ENCODE measurements at regions not wholly inside any gene's neighbourhood (a gene's known extent, or its start where the extent isn't known, plus 50 kb on each side); places are given as distances from the start of the nearest gene placed in this dataset.

DNA sequence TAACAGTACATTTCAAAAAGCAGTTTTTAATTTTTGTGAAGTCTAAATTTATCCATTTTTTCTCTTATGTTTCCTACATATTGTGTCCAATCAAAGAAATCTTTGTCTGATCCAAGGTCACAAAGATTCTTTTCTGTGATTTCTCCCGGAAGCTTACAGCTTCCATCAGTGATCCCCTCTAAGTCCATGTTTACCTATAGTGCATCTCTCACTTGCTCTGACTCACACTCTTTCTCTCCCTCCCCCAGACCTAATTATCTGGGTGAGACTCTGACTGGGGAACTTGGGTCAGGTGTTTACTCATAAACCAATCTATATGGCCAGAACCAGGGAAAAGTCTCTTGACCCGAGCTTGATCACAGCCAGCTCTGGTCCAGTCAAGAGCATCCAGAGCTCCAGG, 224.4 kb downstream of the SPTSSA start:
- intact Hi-C loops (cut with DNase I, micrococcal nuclease): no loop called here
- ATAC-seq (no peak), DNase-seq (no peak)
- ChIA-PET CTCF (interaction anchor here (0.8 to 2.0 kb wide), 2 partner anchors 9 to 64 kb away, joined by 3 to 8 read pairs; no protein-coding TSS in a partner anchor), POLR2A (no interaction called here)
- H3K4me1 Mint-ChIP-seq: no peaks in the 10 kb centered on the region
- no peak overlapping the region for H3K27ac Mint-ChIP-seq
- no peaks in the 10 kb centered on the region for H3K9me3 Mint-ChIP-seq (ENCODE audit: low read depth)
- no peak overlapping the region for H3K4me3 Mint-ChIP-seq
- peaks cover 12% of the 10 kb centered on the region for H3K27me3 Mint-ChIP-seq
- H3K36me3 Mint-ChIP-seq (ENCODE audit: low read depth): no peaks in the 10 kb centered on the region

DNA sequence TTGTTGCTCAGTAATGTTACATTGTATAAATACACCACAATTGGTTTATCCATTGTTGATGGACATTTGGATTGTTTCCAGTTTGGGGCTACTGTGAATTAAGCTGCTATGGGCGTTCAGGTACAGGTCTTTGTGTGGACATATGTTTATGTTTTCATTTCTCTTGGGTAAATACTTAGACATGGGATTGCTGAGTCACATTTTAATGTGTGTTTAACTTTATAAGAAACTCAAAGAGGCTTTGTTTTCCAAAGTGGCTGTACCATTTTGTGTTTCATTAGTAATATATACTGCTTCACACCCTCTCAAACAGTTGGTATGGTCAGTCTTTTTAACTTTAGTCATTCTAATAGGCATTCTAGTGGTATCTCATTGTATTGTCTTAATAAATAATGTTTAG, 225.0 kb downstream of the SPTSSA start:
- no peaks in the 10 kb centered on the region for H3K4me1 Mint-ChIP-seq
- H3K4me3 Mint-ChIP-seq: no peak overlapping the region
- no peaks in the 10 kb centered on the region for H3K9me3 Mint-ChIP-seq (ENCODE audit: low read depth)
- intact Hi-C loops (cut with DNase I, micrococcal nuclease): no loop called here
- no peaks in the 10 kb centered on the region for H3K36me3 Mint-ChIP-seq (ENCODE audit: low read depth)
- H3K27me3 Mint-ChIP-seq: peaks cover 9% of the 10 kb centered on the region
- ChIA-PET CTCF (interaction anchor here (0.8 to 2.0 kb wide), 2 partner anchors 9 to 65 kb away, joined by 3 to 8 read pairs; no protein-coding TSS in a partner anchor), POLR2A (no interaction called here)
- DNase-seq: no peak
- H3K27ac Mint-ChIP-seq: no peak overlapping the region
- no peak for ATAC-seq

DNA sequence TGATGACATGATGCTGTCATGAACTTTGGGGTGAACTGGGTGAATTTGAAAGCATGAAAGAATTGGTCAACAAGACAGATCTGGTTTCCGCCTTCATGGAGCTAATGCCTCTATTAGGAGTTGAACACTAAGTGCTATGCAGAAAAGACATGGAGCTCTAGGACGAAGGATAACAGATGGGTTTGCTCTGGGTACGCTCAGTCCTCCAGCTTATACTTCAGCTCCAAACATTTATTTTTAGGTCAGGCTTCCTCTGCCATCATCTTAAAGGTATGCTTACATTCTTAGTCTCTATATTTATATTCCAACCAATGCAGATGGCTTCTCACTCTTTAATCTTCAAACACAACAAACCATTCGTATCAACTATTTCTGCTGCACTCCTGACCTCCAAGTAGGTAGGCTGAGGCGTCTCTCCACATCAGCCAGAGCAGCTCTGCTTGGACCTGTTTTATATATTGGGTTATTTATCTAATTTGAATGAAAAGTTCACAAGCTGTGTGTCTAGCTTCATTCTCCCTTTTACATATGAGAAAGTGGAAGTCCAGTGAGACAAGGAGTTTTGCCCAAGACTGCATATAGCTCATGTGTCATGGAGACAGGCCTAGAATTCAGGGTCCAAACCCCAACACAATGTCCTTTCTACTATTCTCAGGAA, 226.3 kb downstream of the SPTSSA start:
- H3K4me1 Mint-ChIP-seq: no peaks in the 10 kb centered on the region
- ATAC-seq (no peak), DNase-seq (no peak)
- CTCF ChIA-PET: interaction anchor here (1.0 kb wide), 1 partner anchor 395 kb away, joined by 3 read pairs; no protein-coding TSS in a partner anchor
- H3K27ac Mint-ChIP-seq: no peak overlapping the region
- intact Hi-C loops (cut with DNase I, micrococcal nuclease): no loop called here
- peaks cover 5% of the 10 kb centered on the region for H3K27me3 Mint-ChIP-seq
- no peaks in the 10 kb centered on the region for H3K9me3 Mint-ChIP-seq (ENCODE audit: low read depth)
- no peak overlapping the region for H3K4me3 Mint-ChIP-seq
- no peaks in the 10 kb centered on the region for H3K36me3 Mint-ChIP-seq (ENCODE audit: low read depth)
- POLR2A ChIA-PET: no interaction called here

DNA sequence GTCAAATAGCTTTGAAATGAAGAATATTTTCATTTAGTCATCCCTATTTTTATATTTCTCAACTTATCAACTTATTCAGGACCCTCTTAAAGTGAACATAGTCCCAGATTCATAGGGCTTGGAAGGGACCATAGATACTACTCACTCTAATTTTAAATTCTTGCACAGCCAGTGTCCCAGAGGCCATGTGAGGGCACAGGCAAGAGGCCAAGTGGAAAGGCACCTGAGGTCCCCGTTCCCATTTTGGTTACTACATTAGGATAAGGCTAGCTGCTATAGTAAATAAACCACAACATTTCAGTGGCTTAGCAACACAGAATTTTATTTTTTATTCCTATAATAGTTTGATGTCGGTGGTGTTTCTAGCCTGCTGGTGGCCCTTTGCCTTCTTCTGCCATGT, 227.8 kb downstream of the SPTSSA start:
- DNase-seq: no peak
- H3K27ac Mint-ChIP-seq: no peak overlapping the region
- H3K4me3 Mint-ChIP-seq: no peak overlapping the region
- peaks cover 2% of the 10 kb centered on the region for H3K27me3 Mint-ChIP-seq
- POLR2A ChIA-PET: no interaction called here
- CTCF ChIA-PET: no interaction called here
- intact Hi-C loops (cut with DNase I, micrococcal nuclease): no loop called here
- no peak for ATAC-seq
- H3K9me3 Mint-ChIP-seq (ENCODE audit: low read depth): no peaks in the 10 kb centered on the region
- no peaks in the 10 kb centered on the region for H3K36me3 Mint-ChIP-seq (ENCODE audit: low read depth)
- no peaks in the 10 kb centered on the region for H3K4me1 Mint-ChIP-seq

DNA sequence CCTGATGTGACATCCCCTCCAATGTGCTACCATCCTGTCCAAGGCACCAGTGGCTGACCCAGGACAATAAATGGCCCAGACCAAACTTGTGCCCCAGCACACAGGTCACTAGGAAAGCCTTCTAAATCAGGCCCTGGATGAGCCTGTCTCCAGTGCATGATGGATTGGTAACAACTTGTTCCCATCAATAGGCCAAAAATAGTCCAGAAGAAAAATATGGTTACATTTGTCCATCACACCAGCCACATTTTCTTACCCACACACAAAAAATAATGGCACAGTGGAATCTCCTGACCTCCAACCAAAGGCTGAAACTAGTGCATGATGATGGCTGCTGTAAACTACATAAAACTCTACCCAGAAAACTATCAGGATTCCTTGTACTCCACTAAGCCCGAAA, 228.4 kb downstream of the SPTSSA start:
- POLR2A ChIA-PET: no interaction called here
- Mint-ChIP-seq H3K27ac (no peak overlapping the region), H3K36me3 (ENCODE audit: low read depth) (no peaks in the 10 kb centered on the region), H3K27me3 (peaks cover 2% of the 10 kb centered on the region), H3K9me3 (ENCODE audit: low read depth) (no peaks in the 10 kb centered on the region), H3K4me1 (no peaks in the 10 kb centered on the region), H3K4me3 (no peak overlapping the region)
- DNase-seq (no peak), ATAC-seq (no peak)
- CTCF ChIA-PET: no interaction called here
- intact Hi-C loops (cut with DNase I, micrococcal nuclease): no loop called here

DNA sequence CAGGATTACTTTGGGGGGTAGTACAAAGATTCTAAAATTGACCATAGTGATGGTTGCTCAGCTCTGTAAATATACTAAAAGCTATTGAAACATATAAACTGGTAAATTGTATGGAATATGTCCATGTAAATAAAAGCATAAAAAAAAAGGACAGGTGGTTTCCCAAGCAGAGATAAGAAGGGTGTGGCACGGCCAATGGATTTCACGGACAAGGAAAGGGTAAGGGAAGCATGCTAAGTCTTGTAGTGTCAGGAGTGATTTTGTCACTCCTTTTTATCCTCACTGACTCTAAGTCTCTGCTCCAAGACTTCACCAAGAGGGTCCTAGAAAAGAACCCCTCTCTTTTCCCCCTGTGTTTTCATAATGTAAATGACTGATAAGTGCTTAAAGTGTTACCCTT, 229.2 kb downstream of the SPTSSA start:
- no peak for DNase-seq
- ChIA-PET CTCF (interaction anchor here (0.6 kb wide), 1 partner anchor 409 kb away, joined by 3 read pairs; no protein-coding TSS in a partner anchor), POLR2A (no interaction called here)
- Mint-ChIP-seq H3K27me3 (peaks cover 3% of the 10 kb centered on the region), H3K27ac (no peak overlapping the region), H3K9me3 (ENCODE audit: low read depth) (no peaks in the 10 kb centered on the region), H3K4me1 (peaks cover 3% of the 10 kb centered on the region), H3K36me3 (ENCODE audit: low read depth) (no peaks in the 10 kb centered on the region), H3K4me3 (no peak overlapping the region)
- ATAC-seq: no peak
- intact Hi-C loops (cut with DNase I, micrococcal nuclease): no loop called here

DNA sequence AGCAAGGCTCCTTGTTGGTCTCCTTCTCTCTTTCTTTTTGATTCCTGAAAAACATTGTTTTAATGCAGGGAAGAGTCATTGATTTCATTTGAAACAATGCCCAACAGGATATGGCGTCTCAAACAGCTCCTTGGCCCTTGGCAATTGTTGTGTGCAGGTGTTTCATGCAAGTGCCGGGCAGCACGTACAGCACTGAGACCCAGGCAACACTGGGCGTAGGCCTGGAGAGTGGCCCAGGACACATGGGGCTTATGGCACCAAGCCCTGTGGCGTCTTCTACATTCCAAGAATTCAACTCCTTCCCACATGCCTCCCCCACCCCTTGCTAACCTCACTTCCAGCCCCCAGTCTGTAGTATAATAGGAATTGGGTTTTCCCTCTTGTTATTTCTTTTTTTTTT, 230.4 kb downstream of the SPTSSA start:
- no peak overlapping the region for H3K27ac Mint-ChIP-seq
- no peak for DNase-seq
- H3K4me1 Mint-ChIP-seq: peaks cover 6% of the 10 kb centered on the region
- ChIA-PET POLR2A (no interaction called here), CTCF (no interaction called here)
- H3K4me3 Mint-ChIP-seq: no peak overlapping the region
- intact Hi-C loops (cut with DNase I, micrococcal nuclease): no loop called here
- ATAC-seq: no peak
- no peaks in the 10 kb centered on the region for H3K9me3 Mint-ChIP-seq (ENCODE audit: low read depth)
- H3K27me3 Mint-ChIP-seq: peaks cover 10% of the 10 kb centered on the region
- no peaks in the 10 kb centered on the region for H3K36me3 Mint-ChIP-seq (ENCODE audit: low read depth)

DNA sequence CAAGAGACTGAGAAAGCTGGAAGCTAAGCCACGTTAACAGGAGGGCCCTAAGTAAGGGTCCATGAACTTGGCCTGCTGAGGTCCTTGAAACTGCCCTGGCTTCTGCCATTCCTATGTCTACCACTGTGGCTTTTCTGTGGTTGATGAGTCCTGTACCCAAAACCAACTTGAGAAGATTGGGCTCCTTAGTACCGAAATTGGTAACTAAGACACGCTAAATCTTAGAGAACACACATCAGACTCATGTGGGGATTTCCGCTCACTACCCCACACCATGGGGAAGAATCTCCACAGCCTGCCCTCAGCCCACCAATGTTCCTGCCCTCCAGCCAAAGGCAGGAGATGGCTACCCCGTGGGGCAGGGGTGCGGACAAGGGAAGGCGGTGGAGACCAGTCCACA, 232.9 kb downstream of the SPTSSA start:
- H3K4me3 Mint-ChIP-seq: no peak overlapping the region
- H3K4me1 Mint-ChIP-seq: peaks cover 6% of the 10 kb centered on the region
- no peaks in the 10 kb centered on the region for H3K36me3 Mint-ChIP-seq (ENCODE audit: low read depth)
- no peaks in the 10 kb centered on the region for H3K9me3 Mint-ChIP-seq (ENCODE audit: low read depth)
- POLR2A ChIA-PET: no interaction called here
- CTCF ChIA-PET: interaction anchor here (0.6 to 2.8 kb wide), 11 partner anchors 15 to 436 kb away, joined by 3 to 23 read pairs (median 4); no protein-coding TSS in a partner anchor
- ATAC-seq (peak; percentile 26), DNase-seq (no peak)
- intact Hi-C loops (cut with DNase I, micrococcal nuclease): loop anchor here (2.0 to 5.0 kb wide), 4 partner anchors 112 to 1652 kb away; partner anchors contain the start of gene EGLN3 (in 1 of the 2)
- peaks cover 10% of the 10 kb centered on the region for H3K27me3 Mint-ChIP-seq
- no peak overlapping the region for H3K27ac Mint-ChIP-seq

DNA sequence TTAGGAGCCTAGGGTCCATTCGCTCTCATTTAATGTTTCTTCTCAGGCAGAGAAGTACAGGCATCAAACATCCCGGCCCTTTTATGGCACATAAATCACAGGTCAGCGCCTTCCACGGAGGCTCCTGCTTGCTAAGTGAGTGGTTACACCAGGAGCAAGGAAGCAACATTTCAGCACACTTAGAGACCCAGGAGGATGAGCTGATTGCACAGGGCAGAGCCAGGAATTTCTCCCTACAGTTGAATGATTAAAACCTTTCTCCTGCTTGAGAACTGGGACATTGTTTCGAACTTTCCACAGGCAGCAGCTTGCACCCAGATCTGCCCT, 233.4 kb downstream of the SPTSSA start:
- ChIA-PET POLR2A (no interaction called here), CTCF (interaction anchor here (0.6 to 2.8 kb wide), 23 partner anchors 9 to 436 kb away, joined by 3 to 23 read pairs (median 4); no protein-coding TSS in a partner anchor)
- Mint-ChIP-seq H3K27ac (no peak overlapping the region), H3K27me3 (peaks cover 10% of the 10 kb centered on the region), H3K36me3 (ENCODE audit: low read depth) (no peaks in the 10 kb centered on the region), H3K4me1 (peaks cover 6% of the 10 kb centered on the region), H3K4me3 (no peak overlapping the region), H3K9me3 (ENCODE audit: low read depth) (no peaks in the 10 kb centered on the region)
- intact Hi-C loops (cut with DNase I, micrococcal nuclease): loop anchor here (1.0 to 5.0 kb wide), 5 partner anchors 111 to 1651 kb away; partner anchors contain the start of gene EGLN3 (in 1 of the 2)
- ATAC-seq (no peak), DNase-seq (no peak)

DNA sequence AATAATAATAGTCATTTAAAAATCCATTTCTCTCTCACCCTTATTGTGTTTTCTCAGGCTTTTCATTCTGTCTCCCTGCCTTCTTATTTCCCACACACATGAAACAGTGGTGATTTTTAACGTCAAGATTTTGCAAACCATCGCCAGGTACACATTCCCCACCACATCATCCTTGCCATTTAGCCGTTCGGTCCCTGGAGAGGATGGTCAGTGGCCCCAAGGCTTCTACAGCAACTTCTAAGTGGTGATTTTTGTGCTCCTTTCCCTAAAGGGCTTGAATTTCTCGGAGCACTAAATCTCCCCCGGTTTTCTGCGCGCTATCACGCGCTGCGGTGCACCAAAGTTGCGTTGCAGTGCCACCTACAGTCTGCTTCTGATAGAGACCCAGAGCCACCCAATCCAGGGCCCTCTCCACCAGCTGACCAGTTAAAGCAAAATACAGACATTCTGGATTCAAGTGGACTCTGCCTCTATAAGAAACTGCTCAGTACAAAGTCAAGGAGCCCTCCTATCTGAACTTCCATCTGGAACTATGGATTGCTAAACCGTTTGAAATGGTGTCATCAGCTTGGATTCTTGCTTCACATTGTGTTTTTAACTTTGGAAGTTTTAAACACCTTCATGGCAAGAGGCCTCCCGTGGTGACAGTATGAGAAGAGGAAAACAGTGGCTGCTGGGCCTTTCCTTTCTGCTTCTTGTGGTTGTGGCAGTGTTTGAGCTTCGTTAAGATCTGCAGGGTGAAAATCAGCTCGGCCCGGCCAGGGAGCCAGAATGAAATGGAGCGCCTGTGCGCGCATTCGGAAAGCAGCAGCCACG, 234.0 kb downstream of the SPTSSA start:
- CTCF ChIA-PET: interaction anchor here (0.6 to 2.8 kb wide), 22 partner anchors 9 to 1639 kb away, joined by 3 to 23 read pairs (median 4); no protein-coding TSS in a partner anchor
- Mint-ChIP-seq H3K27ac (no peak overlapping the region), H3K4me1 (peaks cover 6% of the 10 kb centered on the region), H3K27me3 (peaks cover 10% of the 10 kb centered on the region), H3K4me3 (no peak overlapping the region), H3K9me3 (ENCODE audit: low read depth) (no peaks in the 10 kb centered on the region), H3K36me3 (ENCODE audit: low read depth) (no peaks in the 10 kb centered on the region)
- POLR2A ChIA-PET: no interaction called here
- ATAC-seq (peak; percentile 93), DNase-seq (peak; percentile 81)
- intact Hi-C loops (cut with DNase I, micrococcal nuclease): loop anchor here (1.0 to 5.0 kb wide), 5 partner anchors 111 to 1651 kb away; partner anchors contain the start of gene EGLN3 (in 1 of the 2)

DNA sequence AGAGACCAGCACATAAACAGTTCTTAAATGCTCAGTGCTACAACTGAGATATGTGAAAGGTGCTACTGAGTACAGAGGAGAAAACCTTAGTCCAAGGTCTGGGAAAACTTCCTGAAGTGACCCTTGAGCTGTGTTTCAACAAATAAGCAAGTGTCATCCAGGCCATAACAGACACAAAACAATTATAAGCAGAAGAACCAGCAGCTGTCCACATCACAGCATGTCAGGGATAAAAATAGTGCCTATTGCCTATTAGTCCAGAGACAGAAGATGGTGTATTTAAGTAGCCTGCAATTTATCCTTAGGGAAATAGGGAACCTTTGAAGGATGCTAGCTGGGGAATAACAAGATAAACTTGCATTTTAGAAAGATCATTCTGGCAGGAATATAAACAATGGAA, 237.8 kb downstream of the SPTSSA start:
- no peaks in the 10 kb centered on the region for H3K36me3 Mint-ChIP-seq (ENCODE audit: low read depth)
- peaks cover 13% of the 10 kb centered on the region for H3K4me1 Mint-ChIP-seq
- ATAC-seq: no peak
- H3K9me3 Mint-ChIP-seq (ENCODE audit: low read depth): no peaks in the 10 kb centered on the region
- ChIA-PET CTCF (interaction anchor here (0.7 to 0.8 kb wide), 2 partner anchors 38 to 175 kb away, joined by 3 read pairs; no protein-coding TSS in a partner anchor), POLR2A (no interaction called here)
- intact Hi-C loops (cut with DNase I, micrococcal nuclease): no loop called here
- peaks cover 12% of the 10 kb centered on the region for H3K27me3 Mint-ChIP-seq
- no peak overlapping the region for H3K4me3 Mint-ChIP-seq
- DNase-seq: no peak
- no peak overlapping the region for H3K27ac Mint-ChIP-seq

All from activated CD4-positive, alpha-beta T cell treated with anti-CD3 and anti-CD28 coated beads for 36 hours (primary cell).